BE2C (cell line): ENCODE measurements at regions not wholly inside any gene's neighbourhood (a gene's known extent, or its start where the extent isn't known, plus 50 kb on each side); places are given as distances from the start of the nearest gene placed in this dataset.

ENCODE experiments used
- DNase-seq: peaks from one replicate; pipeline ENCODE4 v3.0.0-alpha.2; 2020
- H3K27me3 ChIP-seq: fragments of 250-450 bp; sonication (Bioruptor Pico); 2 replicates; pipeline ENCODE4 v1.5.1; 2020; ENCODE audit warnings: mild to moderate bottlenecking
- H3K36me3 ChIP-seq: fragments of 250-450 bp; sonication (Bioruptor Pico); 2 replicates; pipeline ENCODE4 v1.5.1; 2020; ENCODE audit warnings: mild to moderate bottlenecking
- H3K4me1 ChIP-seq: fragments of 250-450 bp; sonication (Bioruptor Pico); 2 replicates; pipeline ENCODE4 v1.5.1; 2020
- H3K4me3 ChIP-seq: 2 replicates; pipeline ENCODE4 v1.5.1; 2011; ENCODE audit warnings: low read depth, low read length
- H3K9me3 ChIP-seq: fragments of 250-450 bp; sonication (Bioruptor Pico); 2 replicates; pipeline ENCODE4 v1.5.1; 2020
- CTCF ChIP-seq: IDR thresholded peaks from 2 replicates; pipeline ENCODE4 v1.5.1; 2012; ENCODE audit warnings: mild to moderate bottlenecking, low read depth, low read length

DNA sequence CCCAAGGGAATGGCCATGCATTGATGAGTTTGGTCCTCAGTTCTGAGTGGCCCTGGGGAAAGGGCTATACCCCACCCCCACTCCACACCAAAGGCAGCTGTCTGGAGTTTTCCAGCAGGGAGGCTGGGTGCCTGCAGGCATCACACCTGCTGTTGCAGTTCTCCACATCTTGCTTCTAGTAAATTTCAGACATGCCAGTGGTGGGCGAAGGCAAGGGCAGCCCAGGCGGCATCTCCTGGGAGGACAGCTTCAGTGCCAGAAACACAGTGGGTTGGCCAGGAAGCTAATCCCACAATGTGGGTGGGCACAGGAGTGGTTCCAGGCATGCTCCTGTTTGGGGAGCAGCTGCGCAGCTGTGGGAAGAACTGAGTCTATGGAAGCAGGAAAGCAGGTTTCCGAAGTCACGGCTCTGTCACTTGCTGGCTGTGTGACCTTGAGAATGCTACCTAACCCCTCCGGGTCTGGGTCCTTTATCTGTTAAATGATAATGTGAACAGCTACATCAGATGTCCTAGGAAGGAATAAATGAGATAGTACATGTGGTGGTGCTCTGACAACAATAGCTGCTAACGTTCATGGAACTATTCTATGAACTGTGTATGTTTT lies 84.6 kb upstream of the SPTBN1 start:
- Histone ChIP-seq H3K36me3 (no peaks in the 10 kb centered on the region), H3K4me3 (no peak overlapping the region), H3K9me3 (no peaks in the 10 kb centered on the region), H3K4me1 (no peaks in the 10 kb centered on the region), H3K27me3 (no peaks in the 10 kb centered on the region)
- no peak for TF ChIP-seq CTCF
- DNase-seq: peak; percentile 53

DNA sequence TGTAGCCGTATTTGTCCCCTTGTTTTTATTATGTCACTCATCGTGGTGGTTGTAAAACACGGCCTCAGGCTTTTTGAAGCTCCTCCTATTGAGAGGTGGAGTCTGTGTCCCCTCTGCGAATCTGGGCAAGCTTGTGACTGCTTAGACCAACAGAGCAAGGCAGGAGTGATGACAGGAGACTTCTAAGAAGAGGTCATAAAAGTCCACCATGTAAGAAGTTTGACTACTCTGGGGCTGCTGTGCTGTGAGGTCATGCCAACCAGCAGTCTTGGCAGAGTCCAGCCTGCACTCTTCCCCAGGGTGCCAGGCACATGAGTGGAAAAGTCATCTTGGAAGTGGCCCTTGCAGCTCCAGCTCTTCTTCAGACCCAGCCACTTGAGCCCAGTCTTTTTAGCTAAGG lies 83.8 kb upstream of the SPTBN1 start:
- H3K27me3 ChIP-seq: no peaks in the 10 kb centered on the region
- DNase-seq: no peak
- no peak overlapping the region for H3K4me3 ChIP-seq
- H3K9me3 ChIP-seq: no peaks in the 10 kb centered on the region
- no peak for TF ChIP-seq CTCF
- H3K36me3 ChIP-seq: no peaks in the 10 kb centered on the region
- no peaks in the 10 kb centered on the region for H3K4me1 ChIP-seq

DNA sequence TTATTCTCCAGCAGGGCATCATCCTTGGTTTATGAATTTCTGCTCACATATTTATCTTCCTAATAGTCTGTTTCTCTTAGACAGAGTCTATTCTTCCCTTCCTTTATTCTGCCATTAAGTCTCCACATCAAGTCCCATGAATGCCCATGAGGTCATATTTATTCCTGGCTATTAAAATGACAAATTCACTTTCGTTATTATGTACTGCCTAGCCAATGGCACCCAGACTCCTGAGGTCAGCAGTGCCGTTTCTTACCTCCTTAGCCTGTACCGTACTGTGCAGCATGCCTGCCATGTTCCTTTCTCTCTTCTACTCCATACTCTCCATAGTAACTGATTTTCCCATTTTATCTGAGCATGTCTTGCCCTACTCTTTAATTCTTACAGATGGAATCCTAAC lies 82.3 kb upstream of the SPTBN1 start:
- no peak for DNase-seq
- TF ChIP-seq CTCF: no peak
- Histone ChIP-seq H3K27me3 (no peaks in the 10 kb centered on the region), H3K4me1 (no peaks in the 10 kb centered on the region), H3K4me3 (no peak overlapping the region), H3K9me3 (no peaks in the 10 kb centered on the region), H3K36me3 (no peaks in the 10 kb centered on the region)

GRCh38 chr2:54374591-54375364 lies 81.3 kb upstream of the SPTBN1 start:
- Histone ChIP-seq H3K4me1 (no peaks in the 10 kb centered on the region), H3K27me3 (no peaks in the 10 kb centered on the region), H3K36me3 (no peaks in the 10 kb centered on the region), H3K9me3 (no peaks in the 10 kb centered on the region), H3K4me3 (no peak overlapping the region)
- TF ChIP-seq CTCF: no peak
- no peak for DNase-seq

- no peaks in the 10 kb centered on the region for H3K36me3 ChIP-seq
- H3K4me1 ChIP-seq: no peaks in the 10 kb centered on the region
- H3K4me3 ChIP-seq: no peak overlapping the region
- no peaks in the 10 kb centered on the region for H3K9me3 ChIP-seq
- no peaks in the 10 kb centered on the region for H3K27me3 ChIP-seq
- no peak for DNase-seq
- TF ChIP-seq CTCF: no peak
These were observed 78.7 kb upstream of the SPTBN1 start for GRCh38 chr2:54377451-54377850.

- H3K4me1 ChIP-seq: no peaks in the 10 kb centered on the region
- no peak for TF ChIP-seq CTCF
- H3K4me3 ChIP-seq: no peak overlapping the region
- H3K27me3 ChIP-seq: no peaks in the 10 kb centered on the region
- no peaks in the 10 kb centered on the region for H3K36me3 ChIP-seq
- DNase-seq: no peak
- H3K9me3 ChIP-seq: no peaks in the 10 kb centered on the region
These were observed 78.1 kb upstream of the SPTBN1 start for GRCh38 chr2:54377901-54378493.
